HCT116 (cell line): ENCODE measurements at regions not wholly inside any gene's neighbourhood (a gene's known extent, or its start where the extent isn't known, plus 50 kb on each side); places are given as distances from the start of the nearest gene placed in this dataset.
A peak's percentile ranks its signal among the peaks of the same experiment; 100 is the strongest.

Experiments
- ATAC-seq: fragments of 200-7000 bp; cut with Tn5 transposase; 2 replicates; pipeline ENCODE4 v1.9.1; 2020; ENCODE audit warnings: mild to moderate bottlenecking, moderate library complexity
- BruUV-seq: library from RNA; stranded (reverse); fragments of 400-500 nt; replicated peaks from 2 replicates; lab custom pipeline; 2021; lab: Mats Ljungman, UMichigan
- CTCF ChIA-PET: fragments of 300-600 bp; sonication (Branson Sonifier 250); formaldehyde crosslinking; loops from one replicate; lab custom pipeline; 2021; ENCODE audit warnings: antibody characterized with exemption; lab: Charles Lee
- POLR2A ChIA-PET: fragments of 300-600, 350-600 bp; sonication (Branson Sonifier 250); formaldehyde crosslinking; loops from one replicate; lab custom pipeline; 2021; ENCODE audit warnings: antibody characterized with exemption; lab: Charles Lee
- RAD21 ChIA-PET, 2 experiments: fragments of 300-600 bp; sonication (Branson Sonifier 250); formaldehyde crosslinking; loops; one replicate each; lab custom pipeline; 2023; ENCODE audit warnings: low total read pairs in 2 of 2; ENCODE audit not compliant: uncharacterized antibody in 2 of 2, unreplicated experiment in 2 of 2, low non-redundant PET in 1 of 2; lab: Charles Lee
- DNase-seq: peaks from one replicate; pipeline ENCODE4 v3.0.0-alpha.2; 2010; ENCODE audit warnings: low read depth, low spot score
- H2AFZ ChIP-seq: fragments of 200-600 bp; shearing (Covaris generic), sonication (generic); 2 replicates; pipeline ENCODE4 v1.6.1; 2017; ENCODE audit warnings: low read depth, mixed run types, mixed read lengths, antibody characterized with exemption, low read length; ENCODE audit not compliant: poor library complexity, severe bottlenecking
- H3K27ac ChIP-seq: 2 replicates; pipeline ENCODE4 v1.5.1; 2012; ENCODE audit warnings: low read depth, low read length
- H3K27me3 ChIP-seq: fragments of 200-600 bp; sonication (generic); 2 replicates; pipeline ENCODE4 v1.6.1; 2016; ENCODE audit warnings: mixed run types, low read length, mixed read lengths; ENCODE audit not compliant: insufficient read depth
- H3K36me3 ChIP-seq, 2 experiments: fragments of 200-500 bp in 1 of 2; fragments of 200-600 bp in 1 of 2; sonication (Bioruptor generic) in 1 of 2; sonication (generic) in 1 of 2; 2 replicates each; pipeline versions ENCODE4 v1.5.1 to v1.6.1; 2014 to 2016; ENCODE audit warnings: low read length in 2 of 2, inconsistent platforms in 1 of 2, mixed read lengths in 1 of 2, mixed run types in 1 of 2; ENCODE audit not compliant: insufficient read depth in 2 of 2, control insufficient read depth in 1 of 2
- H3K4me1 ChIP-seq, 2 experiments: fragments of 200-600 bp in 1 of 2; sonication (generic) in 1 of 2; 2 replicates each; pipeline versions ENCODE4 v1.5.1 to v1.6.1; 2012 to 2017; ENCODE audit warnings: low read length in 2 of 2, inconsistent platforms in 1 of 2, mild to moderate bottlenecking in 1 of 2, mixed read lengths in 1 of 2, mixed run types in 1 of 2, moderate library complexity in 1 of 2; ENCODE audit not compliant: insufficient read depth in 2 of 2, control insufficient read depth in 1 of 2
- H3K4me2 ChIP-seq: fragments of 200-600 bp; sonication (generic); 2 replicates; pipeline ENCODE4 v1.6.1; 2017; ENCODE audit warnings: mixed run types, low read length, mixed read lengths
- H3K4me3 ChIP-seq, 2 experiments: fragments of 200-600 bp in 1 of 2; sonication (generic) in 1 of 2; replicated peaks in 1 of 2; 2 replicates each; pipeline ENCODE4 v1.5.1; 2011 to 2016; ENCODE audit warnings: low read length in 2 of 2, control low read depth in 1 of 2, low read depth in 1 of 2, mild to moderate bottlenecking in 1 of 2, mixed read lengths in 1 of 2, mixed run types in 1 of 2
- H3K79me2 ChIP-seq: fragments of 200-600 bp; sonication (generic); 2 replicates; pipeline ENCODE4 v1.6.1; 2017; ENCODE audit warnings: mild to moderate bottlenecking, mixed run types, low read length, moderate library complexity, mixed read lengths; ENCODE audit not compliant: insufficient read depth
- H3K9ac ChIP-seq: fragments of 200-600 bp; sonication (generic); 2 replicates; pipeline ENCODE4 v1.6.1; 2016; ENCODE audit warnings: low read length, mixed read lengths
- H3K9me2 ChIP-seq: fragments of 200-600 bp; sonication (generic), shearing (Covaris generic); 2 replicates; pipeline ENCODE4 v1.6.1; 2017; ENCODE audit warnings: mixed run types, mild to moderate bottlenecking, moderate library complexity; ENCODE audit not compliant: insufficient read depth
- H3K9me3 ChIP-seq, 2 experiments: fragments of 200-500 bp in 1 of 2; fragments of 200-600 bp in 1 of 2; sonication (Bioruptor generic) in 1 of 2; sonication (generic) in 1 of 2; 2 replicates each; pipeline ENCODE4 v1.6.1; 2014 to 2017; ENCODE audit warnings: low read length in 2 of 2, mixed read lengths in 2 of 2, inconsistent platforms in 1 of 2, low read depth in 1 of 2, mild to moderate bottlenecking in 1 of 2, mixed run types in 1 of 2, moderate library complexity in 1 of 2; ENCODE audit not compliant: control insufficient read depth in 1 of 2, insufficient read depth in 1 of 2
- H4K20me1 ChIP-seq: fragments of 200-600 bp; sonication (generic), shearing (Covaris generic); 2 replicates; pipeline ENCODE4 v1.6.1; 2017; ENCODE audit warnings: mixed run types, mild to moderate bottlenecking, moderate library complexity; ENCODE audit not compliant: insufficient read depth
- CBX3 ChIP-seq: IDR thresholded peaks from 2 replicates; pipeline ENCODE4 v1.6.1; 2012; ENCODE audit warnings: low read depth
- CEBPB ChIP-seq: IDR thresholded peaks from 2 replicates; pipeline ENCODE4 v1.6.1; 2012; ENCODE audit warnings: low read depth
- CTCF ChIP-seq, 3 experiments: fragments of 200-600 bp in 1 of 3; sonication (generic) in 1 of 3; IDR thresholded peaks in 2 of 3; conservative IDR thresholded peaks in 1 of 3; 2 replicates each; pipeline ENCODE4 v1.5.1; 2012 to 2017; ENCODE audit warnings: low read depth in 2 of 3, low read length in 2 of 3, antibody characterized with exemption in 1 of 3, borderline replicate concordance in 1 of 3, control low read depth in 1 of 3, mild to moderate bottlenecking in 1 of 3, mixed read lengths in 1 of 3, mixed run types in 1 of 3, moderate library complexity in 1 of 3; ENCODE audit not compliant: insufficient read depth in 1 of 3
- EGR1 ChIP-seq: IDR thresholded peaks from 2 replicates; pipeline ENCODE4 v1.6.1; 2012; ENCODE audit warnings: low read depth
- ELF1 ChIP-seq: IDR thresholded peaks from 2 replicates; pipeline ENCODE4 v1.6.1; 2012; ENCODE audit warnings: low read depth, borderline replicate concordance
- EZH2phosphoT487 ChIP-seq: fragments of 200-600 bp; IDR thresholded peaks from 2 replicates; pipeline ENCODE4 v1.6.1; 2018; ENCODE audit warnings: antibody characterized with exemption, borderline replicate concordance
- FOSL1 ChIP-seq: IDR thresholded peaks from 2 replicates; pipeline ENCODE4 v1.6.1; 2012; ENCODE audit warnings: low read depth
- POLR2AphosphoS5 ChIP-seq: IDR thresholded peaks from 2 replicates; pipeline ENCODE4 v1.6.1; 2011; ENCODE audit warnings: mild to moderate bottlenecking, low read depth, low read length, moderate library complexity
- REST ChIP-seq: IDR thresholded peaks from 2 replicates; pipeline ENCODE4 v1.6.1; 2012; ENCODE audit warnings: low read depth
- ZNF274 ChIP-seq: fragments of 200-500 bp; sonication (Bioruptor generic); IDR thresholded peaks from 2 replicates; pipeline ENCODE4 v1.6.1; 2014; ENCODE audit warnings: mild to moderate bottlenecking, low read depth, low read length, inconsistent platforms
- intact Hi-C: fragments of 100-400 bp; cut with micrococcal nuclease; formaldehyde crosslinking; loops from 2 replicates; pipeline ENCODE4 v1.10.0; 2022

- no peak for ATAC-seq
- ChIA-PET CTCF (no interaction called here), RAD21 (interaction anchor here in 1 of 2 experiments (0.6 kb wide), 1 partner anchor 364 kb away, joined by 3 read pairs; no protein-coding TSS in a partner anchor), POLR2A (no interaction called here)
- Histone ChIP-seq H3K9ac (no peak overlapping the region), H4K20me1 (no peaks in the 10 kb centered on the region), H3K36me3 (no peaks in the 10 kb centered on the region), H3K9me3 (no peaks in the 10 kb centered on the region), H3K9me2 (no peaks in the 10 kb centered on the region), H3K4me1 (peaks cover 51 to 64% of the 10 kb centered on the region in 2 experiments), H2AFZ (no peak overlapping the region), H3K27ac (peak overlapping the region; percentile 92), H3K79me2 (peaks cover 4% of the 10 kb centered on the region; the same call in 1 of the 2 replicates), H3K27me3 (no peaks in the 10 kb centered on the region), H3K4me2 (peak overlapping the region; percentile 6; the same call in 1 of the 2 replicates), H3K4me3 (no peak overlapping the region)
- intact Hi-C loops: no loop called here
- BruUV-seq: no TSS peak
- DNase-seq: no peak
- TF ChIP-seq FOSL1: no peak
- TF ChIP-seq EGR1: no peak
These were observed 221.2 kb downstream of the IRS1 start for GRCh38 chr2:226578373-226578772.

- POLR2A ChIA-PET: interaction anchor here (1.3 kb wide), 1 partner anchor 360 kb away, joined by 3 read pairs; no protein-coding TSS in a partner anchor
- H4K20me1 ChIP-seq: no peaks in the 10 kb centered on the region
- DNase-seq (no peak), ATAC-seq (no peak)
- no peaks in the 10 kb centered on the region for H3K9me3 ChIP-seq
- no peak overlapping the region for H3K4me3 ChIP-seq
- BruUV-seq: no TSS peak
- H3K4me1 ChIP-seq: peaks cover 27 to 40% of the 10 kb centered on the region in 2 experiments
- no peak overlapping the region for H2AFZ ChIP-seq
- no peaks in the 10 kb centered on the region for H3K27me3 ChIP-seq
- no peak overlapping the region for H3K9ac ChIP-seq
- H3K4me2 ChIP-seq: no peak overlapping the region
- TF ChIP-seq CBX3 (no peak), FOSL1 (no peak), REST (no peak), POLR2AphosphoS5 (no peak), EZH2phosphoT487 (no peak), CEBPB (no peak), CTCF (IDR thresholded peaks at IDR 0.05 in 2 of 3, conservative IDR thresholded peaks at IDR 0.05 in 1 of 3; ENCODE audit: borderline replicate concordance in 1 of 3, insufficient read depth in 1 of 3, low read depth in 2 of 3, low read length in 2 of 3) (no peak), EGR1 (no peak), ELF1 (no peak), ZNF274 (no peak)
- no peaks in the 10 kb centered on the region for H3K9me2 ChIP-seq
- H3K36me3 ChIP-seq: peaks cover 0 to 7% of the 10 kb centered on the region in 2 experiments; a peak in 1 of 4 replicates
- H3K79me2 ChIP-seq: peaks cover 4% of the 10 kb centered on the region; the same call in 1 of the 2 replicates
- CTCF ChIA-PET: no interaction called here
- intact Hi-C loops: no loop called here
- RAD21 ChIA-PET: no interaction called here
- H3K27ac ChIP-seq: peak overlapping the region; percentile 1; the same call in 1 of the 2 replicates
These were observed 223.7 kb downstream of the IRS1 start for GRCh38 chr2:226575928-226576327.
